NCI-H1694 treated with DMSO at 0.1 percent for 48 hours (cell line): ENCODE measurements at regions not wholly inside any gene's neighbourhood (a gene's known extent, or its start where the extent isn't known, plus 50 kb on each side); places are given as distances from the start of the nearest gene placed in this dataset.

ENCODE experiments used
- DNase-seq: peaks from one replicate; lab custom pipeline; 2025; lab: John Stamatoyannopoulos, UW

- no peak for DNase-seq
Measured at GRCh38 chr6:141164042-141164743, 968.5 kb upstream of the GJE1 start.

GRCh38 chr6:141163107-141163506, 969.6 kb upstream of the GJE1 start:
- no peak for DNase-seq

GRCh38 chr6:141158740-141159139, 974.0 kb upstream of the GJE1 start:
- no peak for DNase-seq

GRCh38 chr6:141153563-141153962, 979.2 kb upstream of the GJE1 start:
- no peak for DNase-seq

- DNase-seq: no peak
Measured at GRCh38 chr6:141152951-141153350, 979.8 kb upstream of the GJE1 start.

GRCh38 chr6:141151710-141152417, 980.9 kb upstream of the GJE1 start:
- DNase-seq: no peak

- DNase-seq: no peak
Measured at GRCh38 chr6:141141870-141142269, 990.9 kb upstream of the GJE1 start.

- DNase-seq: no peak
Measured at GRCh38 chr6:141140905-141141304, 991.8 kb upstream of the GJE1 start.

- DNase-seq: no peak
Measured at GRCh38 chr6:141139461-141139860, 993.3 kb upstream of the GJE1 start.

GRCh38 chr6:141134723-141135122, 998.0 kb upstream of the GJE1 start:
- peak; percentile 14 for DNase-seq

GRCh38 chr6:141133836-141134235, 998.9 kb upstream of the GJE1 start:
- DNase-seq: no peak

GRCh38 chr6:141133346-141133745, 999.4 kb upstream of the GJE1 start:
- no peak for DNase-seq

GRCh38 chr6:141131616-141132015, 1001.1 kb upstream of the GJE1 start:
- no peak for DNase-seq

- DNase-seq: no peak
Measured at GRCh38 chr6:141123497-141123896, 1009.2 kb upstream of the GJE1 start.

- no peak for DNase-seq
Measured at GRCh38 chr6:141123049-141123448, 1009.7 kb upstream of the GJE1 start.

GRCh38 chr6:141118991-141119390, 1013.7 kb upstream of the GJE1 start:
- no peak for DNase-seq

- DNase-seq: no peak
Measured at GRCh38 chr6:141117874-141118273, 1014.9 kb upstream of the GJE1 start.

GRCh38 chr6:141110481-141110880, 1022.2 kb upstream of the GJE1 start:
- no peak for DNase-seq

GRCh38 chr6:141107591-141108160, 1025.0 kb upstream of the GJE1 start:
- no peak for DNase-seq

- DNase-seq: no peak
Measured at GRCh38 chr6:141105481-141105880, 1027.2 kb upstream of the GJE1 start.

GRCh38 chr6:141103246-141103645, 1029.5 kb upstream of the GJE1 start:
- DNase-seq: no peak

- DNase-seq: no peak
Measured at GRCh38 chr6:141097471-141097870, 1035.3 kb upstream of the GJE1 start.

- no peak for DNase-seq
Measured at GRCh38 chr6:141095308-141095707, 1037.4 kb upstream of the GJE1 start.
